Testis (tissue), 2 donors: ENCODE measurements at regions not wholly inside any gene's neighbourhood (a gene's known extent, or its start where the extent isn't known, plus 50 kb on each side); places are given as distances from the start of the nearest gene placed in this dataset.

Source experiments
- POLR2A ChIP-seq: fragments of 450-650 bp; IDR thresholded peaks from one replicate; pipeline ENCODE4 v1.6.1; 2017; ENCODE audit warnings: antibody characterized with exemption, mild to moderate bottlenecking, moderate library complexity
- TF ChIP-seq, protein P1 (sequence below), 3 experiments: fragments of 450-650 bp in 2 of 3; fragments of 200-600 bp in 1 of 3; sonication (generic) in 1 of 3; IDR thresholded peaks; one replicate each; pipeline ENCODE4 v1.5.1; 2016 to 2019; ENCODE audit warnings: antibody characterized with exemption in 3 of 3, mild to moderate bottlenecking in 2 of 3, moderate library complexity in 1 of 3

DNA sequence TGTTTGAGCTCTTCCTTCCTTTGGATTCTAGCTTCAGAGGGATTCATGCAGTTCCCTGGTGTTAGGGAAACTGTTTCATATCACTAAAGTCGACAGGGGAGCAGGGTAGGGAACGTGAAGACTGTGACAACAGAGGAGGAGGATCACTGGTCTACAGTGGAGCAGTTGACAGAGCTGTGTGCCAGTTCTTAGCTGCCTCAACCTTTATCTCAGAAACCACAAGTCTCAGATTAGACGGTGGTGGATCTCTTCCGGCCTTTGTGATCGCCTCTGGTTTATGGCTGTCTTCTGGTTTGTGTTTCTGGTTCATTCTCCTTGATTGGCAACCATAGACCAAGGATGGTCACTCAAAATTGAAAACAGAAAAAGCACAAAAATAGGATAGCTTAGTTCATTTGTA, 538.9 kb upstream of the API5 start:
- TF ChIP-seq POLR2A, result no peak
- TF ChIP-seq, protein P1, sequence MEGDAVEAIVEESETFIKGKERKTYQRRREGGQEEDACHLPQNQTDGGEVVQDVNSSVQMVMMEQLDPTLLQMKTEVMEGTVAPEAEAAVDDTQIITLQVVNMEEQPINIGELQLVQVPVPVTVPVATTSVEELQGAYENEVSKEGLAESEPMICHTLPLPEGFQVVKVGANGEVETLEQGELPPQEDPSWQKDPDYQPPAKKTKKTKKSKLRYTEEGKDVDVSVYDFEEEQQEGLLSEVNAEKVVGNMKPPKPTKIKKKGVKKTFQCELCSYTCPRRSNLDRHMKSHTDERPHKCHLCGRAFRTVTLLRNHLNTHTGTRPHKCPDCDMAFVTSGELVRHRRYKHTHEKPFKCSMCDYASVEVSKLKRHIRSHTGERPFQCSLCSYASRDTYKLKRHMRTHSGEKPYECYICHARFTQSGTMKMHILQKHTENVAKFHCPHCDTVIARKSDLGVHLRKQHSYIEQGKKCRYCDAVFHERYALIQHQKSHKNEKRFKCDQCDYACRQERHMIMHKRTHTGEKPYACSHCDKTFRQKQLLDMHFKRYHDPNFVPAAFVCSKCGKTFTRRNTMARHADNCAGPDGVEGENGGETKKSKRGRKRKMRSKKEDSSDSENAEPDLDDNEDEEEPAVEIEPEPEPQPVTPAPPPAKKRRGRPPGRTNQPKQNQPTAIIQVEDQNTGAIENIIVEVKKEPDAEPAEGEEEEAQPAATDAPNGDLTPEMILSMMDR (IDR thresholded peaks at IDR 0.05), result no peak
